H1 (cell line): ENCODE measurements at regions not wholly inside any gene's neighbourhood (a gene's known extent, or its start where the extent isn't known, plus 50 kb on each side); places are given as distances from the start of the nearest gene placed in this dataset.

Source experiments
- CTCF ChIA-PET: fragments of 300-600 bp; sonication (Branson Sonifier 250); formaldehyde crosslinking; loops from one replicate; lab custom pipeline; 2021; ENCODE audit not compliant: partially characterized antibody; lab: Charles Lee
- POLR2A ChIA-PET: fragments of 300-600 bp; sonication (Branson Sonifier 250); formaldehyde crosslinking; loops from one replicate; lab custom pipeline; 2021; ENCODE audit warnings: inconsistent platforms; ENCODE audit not compliant: partially characterized antibody; lab: Charles Lee
- DNase-seq, 2 experiments: peaks; one replicate each; pipeline versions ENCODE4 v3.0.0 to v3.0.0-alpha.2; 2010 to 2022; ENCODE audit warnings: low spot score in 2 of 2, low read depth in 1 of 2, mixed read lengths in 1 of 2
- FAIRE-seq: peaks from 2 replicates; lab custom pipeline; 2011; peaks lifted over from hg19 to GRCh38; lab: Jason Lieb, UNC
- H2AFZ ChIP-seq: 2 replicates; pipeline ENCODE4 v1.8.1; 2012; ENCODE audit warnings: low read length, inconsistent platforms
- H2AK5ac ChIP-seq: 2 replicates; pipeline ENCODE4 v1.6.1; 2013; ENCODE audit warnings: low read depth, low read length
- H2BK120ac ChIP-seq: replicated peaks from 2 replicates; pipeline ENCODE3; 2013; ENCODE audit warnings: low read depth, low read length, inconsistent platforms
- H2BK12ac ChIP-seq: 2 replicates; pipeline ENCODE4 v1.6.1; 2013; ENCODE audit warnings: low read depth, low read length
- H2BK15ac ChIP-seq: 2 replicates; pipeline ENCODE4 v1.6.1; 2013; ENCODE audit warnings: low read length
- H2BK20ac ChIP-seq: 2 replicates; pipeline ENCODE4 v1.6.1; 2013; ENCODE audit warnings: low read length
- H2BK5ac ChIP-seq: 2 replicates; pipeline ENCODE4 v1.6.1; 2013; ENCODE audit warnings: low read depth, low read length
- H3K14ac ChIP-seq: 2 replicates; pipeline ENCODE4 v1.6.1; 2013; ENCODE audit warnings: inconsistent platforms; ENCODE audit not compliant: insufficient read length
- H3K18ac ChIP-seq: 2 replicates; pipeline ENCODE4 v1.6.1; 2013; ENCODE audit warnings: low read length; ENCODE audit errors: extremely low read depth
- H3K23ac ChIP-seq: 2 replicates; pipeline ENCODE4 v1.6.1; 2013; ENCODE audit warnings: inconsistent platforms; ENCODE audit not compliant: insufficient read length
- H3K23me2 ChIP-seq: 2 replicates; pipeline ENCODE4 v1.6.1; 2013; ENCODE audit warnings: low read depth, low read length
- H3K27ac ChIP-seq: 2 replicates; pipeline ENCODE4 v1.6.1; 2011; ENCODE audit warnings: low read depth, low read length, inconsistent platforms
- H3K27me3 ChIP-seq, 4 experiments: replicated peaks in 1 of 4; 1 replicate in 1 of 4; 2 replicates in 3 of 4; pipeline versions ENCODE4 v1.6.1 to v1.8.1; 2011 to 2013; ENCODE audit warnings: low read length in 3 of 4, mild to moderate bottlenecking in 3 of 4, inconsistent platforms in 2 of 4, mixed read lengths in 2 of 4, moderate library complexity in 1 of 4; ENCODE audit not compliant: control insufficient read depth in 3 of 4, insufficient read depth in 3 of 4; ENCODE audit errors: extremely low read depth in 1 of 4
- H3K36me3 ChIP-seq, 4 experiments: 2 replicates each; pipeline versions ENCODE4 v1.6.1 to v1.8.1; 2011 to 2013; ENCODE audit warnings: mild to moderate bottlenecking in 4 of 4, low read length in 3 of 4, moderate library complexity in 2 of 4, control low read depth in 1 of 4, inconsistent platforms in 1 of 4; ENCODE audit not compliant: insufficient read depth in 4 of 4, control insufficient read depth in 2 of 4
- H3K4ac ChIP-seq: replicated peaks from 2 replicates; pipeline ENCODE3; 2013; ENCODE audit warnings: low read length, low read depth, mixed read lengths, inconsistent platforms; ENCODE audit not compliant: insufficient read length
- H3K4me1 ChIP-seq, 4 experiments: replicated peaks in 1 of 4; 1 replicate in 1 of 4; 2 replicates in 3 of 4; pipeline versions ENCODE4 v1.6.1 to v1.8.1; 2011 to 2013; ENCODE audit warnings: low read length in 3 of 4, inconsistent platforms in 2 of 4, mixed read lengths in 1 of 4; ENCODE audit not compliant: insufficient read depth in 4 of 4, control insufficient read depth in 3 of 4
- H3K4me2 ChIP-seq, 2 experiments: 2 replicates each; pipeline versions ENCODE4 v1.6.1 to v1.8.1; 2011 to 2013; ENCODE audit warnings: low read depth in 2 of 2, low read length in 2 of 2, control low read depth in 1 of 2, inconsistent platforms in 1 of 2, mild to moderate bottlenecking in 1 of 2; ENCODE audit not compliant: insufficient read depth in 1 of 2
- H3K4me3 ChIP-seq, 4 experiments: fragments of 200-600, 300-600 bp in 1 of 4; sonication (generic), shearing (Covaris generic), sonication (Bioruptor Twin) in 1 of 4; 2 replicates each; pipeline versions ENCODE4 v1.5.1 to v1.8.1; 2011 to 2016; ENCODE audit warnings: low read length in 4 of 4, low read depth in 3 of 4, control low read depth in 2 of 4, inconsistent platforms in 2 of 4, mild to moderate bottlenecking in 2 of 4, mixed read lengths in 1 of 4, moderate library complexity in 1 of 4; ENCODE audit not compliant: insufficient read depth in 2 of 4; ENCODE audit errors: extremely low read depth in 1 of 4
- H3K56ac ChIP-seq: replicated peaks from 2 replicates; pipeline ENCODE3; 2013; ENCODE audit warnings: low read depth, mild to moderate bottlenecking, mixed read lengths, low read length, inconsistent platforms; ENCODE audit not compliant: insufficient read length
- H3K79me1 ChIP-seq: 2 replicates; pipeline ENCODE4 v1.6.1; 2013; ENCODE audit warnings: low read depth, low read length, control low read depth
- H3K79me2 ChIP-seq, 2 experiments: 2 replicates each; pipeline versions ENCODE4 v1.6.1 to v1.8.1; 2012 to 2013; ENCODE audit warnings: low read length in 2 of 2, mild to moderate bottlenecking in 2 of 2, inconsistent platforms in 1 of 2; ENCODE audit not compliant: insufficient read depth in 2 of 2, control insufficient read depth in 1 of 2
- H3K9ac ChIP-seq, 4 experiments: replicated peaks in 1 of 4; 1 replicate in 1 of 4; 2 replicates in 3 of 4; pipeline versions ENCODE4 v1.6.1 to v1.8.1; 2011 to 2013; ENCODE audit warnings: low read depth in 3 of 4, low read length in 3 of 4, control low read depth in 2 of 4, mild to moderate bottlenecking in 2 of 4, moderate library complexity in 2 of 4, inconsistent platforms in 1 of 4; ENCODE audit errors: extremely low read depth in 1 of 4
- H3K9me3 ChIP-seq, 2 experiments: 2 replicates each; pipeline versions ENCODE4 v1.6.1 to v1.8.1; 2012 to 2013; ENCODE audit warnings: mild to moderate bottlenecking in 2 of 2, moderate library complexity in 2 of 2, control low read depth in 1 of 2, inconsistent platforms in 1 of 2, low read depth in 1 of 2, low read length in 1 of 2, mixed read lengths in 1 of 2; ENCODE audit not compliant: insufficient read depth in 2 of 2
- H4K20me1 ChIP-seq, 2 experiments: replicated peaks in 1 of 2; 2 replicates each; pipeline versions ENCODE3 to v1.8.1; 2011 to 2013; ENCODE audit warnings: inconsistent platforms in 2 of 2, low read length in 2 of 2, mild to moderate bottlenecking in 1 of 2; ENCODE audit not compliant: insufficient read depth in 2 of 2, control insufficient read depth in 1 of 2
- H4K5ac ChIP-seq: 2 replicates; pipeline ENCODE4 v1.6.1; 2013; ENCODE audit warnings: low read length, low read depth, mixed read lengths, inconsistent platforms; ENCODE audit not compliant: insufficient read length
- H4K8ac ChIP-seq: 2 replicates; pipeline ENCODE4 v1.8.0; 2013; ENCODE audit warnings: mild to moderate bottlenecking, moderate library complexity, low read length, inconsistent platforms; ENCODE audit not compliant: insufficient read depth; ENCODE audit errors: extremely low read depth
- H4K91ac ChIP-seq: replicated peaks from 2 replicates; pipeline ENCODE3; 2013; ENCODE audit warnings: low read length, mixed read lengths, inconsistent platforms; ENCODE audit not compliant: insufficient read length
- HDAC2 ChIP-seq, 2 experiments: fragments of 300-600 bp in 1 of 2; sonication (generic) in 1 of 2; IDR thresholded peaks; 2 replicates each; pipeline ENCODE4 v1.6.1; 2011 to 2012; ENCODE audit warnings: low read depth in 2 of 2, low read length in 2 of 2, mild to moderate bottlenecking in 2 of 2, moderate library complexity in 2 of 2, borderline replicate concordance in 1 of 2, inconsistent platforms in 1 of 2
- POU5F1 ChIP-seq: IDR thresholded peaks from 2 replicates; pipeline ENCODE4 v1.6.1; 2011; ENCODE audit warnings: low read depth, mild to moderate bottlenecking, low read length, moderate library complexity
- TEAD4 ChIP-seq: IDR thresholded peaks from 2 replicates; pipeline ENCODE4 v1.6.1; 2012; ENCODE audit warnings: low read depth, low read length, inconsistent platforms, mixed read lengths
- WGBS, 2 experiments: shearing (Covaris generic) in 1 of 2; methylation state at CpG; one replicate each; pipeline versions ENCODE4 v1.1.6 to v1.1.7; 2013 to 2015; ENCODE audit warnings: low lambda C conversion rate in 2 of 2, mixed read lengths in 2 of 2, inconsistent platforms in 1 of 2, low coverage in 1 of 2, missing lambda C conversion rate in 1 of 2; ENCODE audit not compliant: insufficient replicate concordance in 2 of 2, insufficient coverage in 1 of 2, insufficient read length in 1 of 2; ENCODE audit errors: extremely low coverage in 1 of 2, missing lambda C conversion rate in 1 of 2; 5-methylcytosine and 5-hydroxymethylcytosine counted together

DNA sequence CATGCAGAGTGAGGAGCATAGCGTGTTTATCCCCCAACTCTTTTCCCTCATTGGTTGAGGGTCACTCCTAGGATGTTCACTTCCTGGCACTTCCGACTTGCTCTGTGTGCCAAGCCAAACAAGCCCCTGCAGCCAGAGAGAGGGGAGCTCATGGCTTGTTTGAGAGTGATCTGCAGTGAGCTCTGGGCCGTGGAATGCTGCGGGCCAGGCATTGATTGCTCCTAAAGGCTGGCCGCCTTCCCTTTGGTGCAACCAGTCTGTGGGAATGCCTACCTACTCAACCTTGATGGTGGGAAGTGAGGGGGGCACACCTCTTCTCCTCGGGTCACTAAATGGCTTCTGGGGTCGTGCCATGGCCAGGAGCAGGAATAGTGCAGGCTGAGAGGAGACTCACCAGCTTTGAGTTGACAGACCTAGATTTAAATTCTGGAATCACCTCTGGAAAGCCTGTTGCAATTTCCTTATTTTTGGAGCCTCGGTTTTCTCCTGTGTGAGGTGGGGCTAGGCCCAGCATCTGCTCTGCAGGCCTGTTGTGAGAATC lies 152.0 kb upstream of the STX18 start:
- Histone ChIP-seq H3K36me3 (no peaks in the 10 kb centered on the region), H2BK120ac (no peak overlapping the region), H3K56ac (no peak overlapping the region), H3K23ac (no peak overlapping the region), H2BK12ac (no peak overlapping the region), H3K27me3 (peaks cover 0 to 3% (median 2%) of the 10 kb centered on the region in 4 experiments; a peak in 1 of 7 replicates), H3K4me3 (no peak overlapping the region), H2BK5ac (0 out of 2 replicates have a peak overlapping the region, but pooled peaks have one; percentile 12), H4K91ac (no peak overlapping the region), H4K20me1 (peaks cover 0 to 2% of the 10 kb centered on the region in 2 experiments), H2BK20ac (no peak overlapping the region), H4K8ac (no peak overlapping the region), H3K27ac (no peak overlapping the region; the same call in 1 of the 2 replicates), H3K9ac (no peak overlapping the region), H3K4me2 (0 out of 4 replicates have a peak overlapping the region, but pooled peaks of 1 of the 2 experiments have one; percentile 30), H2BK15ac (0 out of 2 replicates have a peak overlapping the region, but pooled peaks have one; percentile 37), H3K4me1 (peaks cover 3 to 9% (median 6%) of the 10 kb centered on the region in 4 experiments; a peak in 5 of 7 replicates), H3K9me3 (no peaks in the 10 kb centered on the region), H3K14ac (no peak overlapping the region), H3K79me2 (no peaks in the 10 kb centered on the region), H2AFZ (no peak overlapping the region), H3K4ac (no peak overlapping the region), H3K18ac (0 out of 2 replicates have a peak overlapping the region, but pooled peaks have one; percentile 17), H2AK5ac (no peak overlapping the region), H3K23me2 (peaks cover 3% of the 10 kb centered on the region; the same call in 1 of the 2 replicates), H3K79me1 (no peaks in the 10 kb centered on the region), H4K5ac (no peak overlapping the region)
- no peak for DNase-seq
- ChIA-PET CTCF (interaction anchor here (0.5 to 3.6 kb wide), 25 partner anchors 8 to 604 kb away, joined by 3 to 32 read pairs (median 4); no protein-coding TSS in a partner anchor), POLR2A (interaction anchor here (1.2 kb wide), 1 partner anchor 18 kb away, joined by 3 read pairs; no protein-coding TSS in a partner anchor)
- WGBS, 2 experiments = 78% methylated on average over 8 of the region's 8 CpGs; no CpG with 5 or more reads in 1 of the 2 experiments
- TF ChIP-seq TEAD4 (0 out of 2 replicates have a peak, but pooled peaks have one; percentile 16), POU5F1 (0 out of 2 replicates have a peak, but pooled peaks have one; percentile 38), HDAC2 (IDR thresholded peaks at IDR 0.05; ENCODE audit: borderline replicate concordance in 1 of 2, low read depth in 2 of 2, low read length in 2 of 2) (no peak)
- peak; percentile 87 for FAIRE-seq
